ENCODE measurements at regions not wholly inside any gene's neighbourhood (a gene's known extent, or its start where the extent isn't known, plus 50 kb on each side); places are given as distances from the start of the nearest gene placed in this dataset.

DNA sequence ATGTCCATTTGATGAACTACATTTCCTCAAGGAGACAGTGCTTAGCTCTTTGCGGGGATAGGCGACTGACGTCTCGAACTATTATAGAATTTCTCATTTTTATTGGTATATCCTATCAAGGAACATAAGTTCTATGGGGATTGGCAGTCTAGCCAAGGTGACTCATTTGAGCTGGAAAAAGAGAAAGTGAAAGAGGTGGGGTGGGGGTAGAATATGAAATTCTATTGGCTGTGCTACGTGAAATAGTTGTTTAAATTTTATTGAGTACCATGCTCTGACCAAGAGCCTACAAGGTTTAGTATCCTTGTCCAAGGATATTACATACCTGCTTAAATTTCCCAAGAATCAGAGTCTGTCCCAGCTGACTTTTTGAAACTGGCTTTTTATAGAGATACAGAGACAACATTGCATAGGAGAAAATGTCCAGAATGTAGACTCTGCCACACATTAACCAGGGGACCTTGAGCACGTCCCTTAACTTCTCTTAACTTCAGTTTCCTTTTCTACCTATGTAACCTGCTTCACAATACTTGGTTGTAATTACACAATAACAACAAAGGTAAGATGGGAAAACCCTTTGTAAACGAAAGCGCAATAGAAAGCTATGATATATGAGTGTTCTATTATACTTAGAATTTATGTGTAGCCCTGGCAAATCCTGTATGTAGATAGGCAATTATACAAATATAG lies 226.4 kb upstream of the WWC1 start:
- TF ChIP-seq, protein P1, sequence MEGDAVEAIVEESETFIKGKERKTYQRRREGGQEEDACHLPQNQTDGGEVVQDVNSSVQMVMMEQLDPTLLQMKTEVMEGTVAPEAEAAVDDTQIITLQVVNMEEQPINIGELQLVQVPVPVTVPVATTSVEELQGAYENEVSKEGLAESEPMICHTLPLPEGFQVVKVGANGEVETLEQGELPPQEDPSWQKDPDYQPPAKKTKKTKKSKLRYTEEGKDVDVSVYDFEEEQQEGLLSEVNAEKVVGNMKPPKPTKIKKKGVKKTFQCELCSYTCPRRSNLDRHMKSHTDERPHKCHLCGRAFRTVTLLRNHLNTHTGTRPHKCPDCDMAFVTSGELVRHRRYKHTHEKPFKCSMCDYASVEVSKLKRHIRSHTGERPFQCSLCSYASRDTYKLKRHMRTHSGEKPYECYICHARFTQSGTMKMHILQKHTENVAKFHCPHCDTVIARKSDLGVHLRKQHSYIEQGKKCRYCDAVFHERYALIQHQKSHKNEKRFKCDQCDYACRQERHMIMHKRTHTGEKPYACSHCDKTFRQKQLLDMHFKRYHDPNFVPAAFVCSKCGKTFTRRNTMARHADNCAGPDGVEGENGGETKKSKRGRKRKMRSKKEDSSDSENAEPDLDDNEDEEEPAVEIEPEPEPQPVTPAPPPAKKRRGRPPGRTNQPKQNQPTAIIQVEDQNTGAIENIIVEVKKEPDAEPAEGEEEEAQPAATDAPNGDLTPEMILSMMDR (conservative IDR thresholded peaks at IDR 0.05; ENCODE audit: control insufficient read depth, insufficient read depth, low read depth, low read length) = no peak
- no peak for DNase-seq (ENCODE audit: low read depth)
- no peak overlapping the region for H3K4me3 ChIP-seq (ENCODE audit: control insufficient read depth, low read depth, low read length)

DNA sequence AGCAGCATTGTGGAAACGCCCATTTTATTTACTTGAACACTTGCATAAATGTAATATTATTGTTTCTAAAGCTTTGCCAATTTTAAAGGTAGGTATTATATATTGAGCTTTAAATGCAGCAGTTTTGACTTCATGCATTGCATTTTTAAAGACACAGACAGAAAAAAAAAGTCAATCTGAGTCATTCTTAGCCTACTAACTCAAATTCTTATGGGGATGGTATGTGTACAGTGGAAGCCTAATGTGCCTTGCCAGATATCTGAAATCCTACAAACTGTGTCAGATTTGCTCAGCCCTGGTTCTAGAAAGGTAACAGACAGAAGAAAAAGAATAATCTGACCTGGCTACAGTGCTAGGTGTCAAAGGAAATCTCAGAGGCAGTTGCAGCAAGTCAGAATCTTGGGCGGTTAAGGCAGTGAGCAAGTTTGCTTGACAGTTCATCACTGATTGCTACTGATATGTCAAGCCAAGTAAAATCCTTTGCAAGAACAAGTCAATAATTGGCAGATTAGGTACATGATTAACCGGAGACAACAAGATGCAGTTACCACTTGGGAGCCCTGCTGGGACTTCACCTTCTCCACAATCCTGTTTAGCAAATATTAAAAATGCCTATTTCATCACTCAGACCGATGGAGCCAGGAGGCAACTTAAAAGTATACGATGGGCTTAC lies 224.8 kb upstream of the WWC1 start:
- TF ChIP-seq, protein P1 (conservative IDR thresholded peaks at IDR 0.05; ENCODE audit: control insufficient read depth, insufficient read depth, low read depth, low read length) = no peak
- DNase-seq (ENCODE audit: low read depth) = no peak
- H3K4me3 ChIP-seq (ENCODE audit: control insufficient read depth, low read depth, low read length) = no peak overlapping the region

DNA sequence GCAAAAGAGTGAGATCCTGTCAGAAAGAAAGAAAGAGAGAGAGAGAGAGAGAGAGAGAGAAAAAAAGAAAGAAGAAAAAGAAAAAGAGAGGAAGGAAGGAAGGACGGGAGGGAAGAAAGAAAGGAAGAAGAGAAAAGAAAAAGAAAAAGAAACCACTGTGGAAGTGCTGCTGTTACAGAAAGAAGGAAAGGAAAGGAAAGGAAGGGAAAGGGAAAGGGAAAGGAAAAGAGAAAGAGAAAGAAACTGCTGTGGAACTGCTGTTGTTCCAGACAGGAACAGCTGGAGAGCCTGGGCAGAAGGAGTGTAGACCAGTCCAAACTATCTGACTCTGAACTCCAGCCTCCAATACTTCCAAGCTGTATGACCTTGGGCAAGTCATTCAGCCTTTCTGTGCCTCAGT lies 220.7 kb upstream of the WWC1 start:
- DNase-seq (ENCODE audit: low read depth) = no peak
- TF ChIP-seq, protein P1 (conservative IDR thresholded peaks at IDR 0.05; ENCODE audit: control insufficient read depth, insufficient read depth, low read depth, low read length) = no peak
- H3K4me3 ChIP-seq (ENCODE audit: control insufficient read depth, low read depth, low read length) = no peak overlapping the region

DNA sequence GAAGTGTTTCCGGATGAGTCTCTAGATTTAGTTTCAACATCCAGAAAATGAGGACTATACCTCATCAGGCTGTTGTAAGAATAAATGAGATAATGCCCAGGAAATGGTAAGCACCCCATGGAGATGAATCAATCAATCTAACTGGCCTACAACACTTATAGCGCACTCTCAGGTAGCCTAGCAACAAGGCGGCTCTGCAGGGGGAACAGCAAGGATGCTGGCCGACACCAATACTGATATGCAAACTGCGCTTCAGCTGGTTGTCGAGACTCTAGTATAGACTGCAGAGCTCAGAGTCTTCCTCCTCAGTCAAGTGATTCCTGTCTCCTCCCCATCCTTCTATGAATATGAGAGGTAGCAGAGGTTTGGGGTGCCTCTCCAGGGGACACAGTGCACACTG lies 218.8 kb upstream of the WWC1 start:
- no peak for DNase-seq (ENCODE audit: low read depth)
- no peak overlapping the region for H3K4me3 ChIP-seq (ENCODE audit: control insufficient read depth, low read depth, low read length)
- TF ChIP-seq, protein P1 (conservative IDR thresholded peaks at IDR 0.05; ENCODE audit: control insufficient read depth, insufficient read depth, low read depth, low read length) = no peak

DNA sequence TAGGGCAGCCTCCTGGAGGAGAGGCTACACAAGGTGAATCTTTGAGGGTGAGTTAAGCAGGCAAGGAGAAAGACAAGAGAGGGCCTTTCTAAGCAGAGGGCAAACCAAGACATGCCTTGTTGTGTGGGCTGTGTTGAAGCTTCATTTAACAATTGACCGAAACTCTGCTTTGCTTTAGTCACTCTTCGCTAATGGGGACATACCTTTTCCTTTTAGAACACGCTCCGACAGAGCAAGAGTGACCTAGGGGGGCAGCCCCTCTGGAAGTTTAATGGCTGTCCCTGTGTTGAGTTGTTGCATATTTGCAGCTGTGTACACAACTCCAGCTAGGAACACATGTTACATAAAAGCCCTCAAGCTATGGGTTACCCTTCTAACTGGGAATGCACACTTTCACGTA lies 218.1 kb upstream of the WWC1 start:
- DNase-seq (ENCODE audit: low read depth) = no peak
- H3K4me3 ChIP-seq (ENCODE audit: control insufficient read depth, low read depth, low read length) = no peak overlapping the region
- TF ChIP-seq, protein P1 (conservative IDR thresholded peaks at IDR 0.05; ENCODE audit: control insufficient read depth, insufficient read depth, low read depth, low read length) = no peak

DNA sequence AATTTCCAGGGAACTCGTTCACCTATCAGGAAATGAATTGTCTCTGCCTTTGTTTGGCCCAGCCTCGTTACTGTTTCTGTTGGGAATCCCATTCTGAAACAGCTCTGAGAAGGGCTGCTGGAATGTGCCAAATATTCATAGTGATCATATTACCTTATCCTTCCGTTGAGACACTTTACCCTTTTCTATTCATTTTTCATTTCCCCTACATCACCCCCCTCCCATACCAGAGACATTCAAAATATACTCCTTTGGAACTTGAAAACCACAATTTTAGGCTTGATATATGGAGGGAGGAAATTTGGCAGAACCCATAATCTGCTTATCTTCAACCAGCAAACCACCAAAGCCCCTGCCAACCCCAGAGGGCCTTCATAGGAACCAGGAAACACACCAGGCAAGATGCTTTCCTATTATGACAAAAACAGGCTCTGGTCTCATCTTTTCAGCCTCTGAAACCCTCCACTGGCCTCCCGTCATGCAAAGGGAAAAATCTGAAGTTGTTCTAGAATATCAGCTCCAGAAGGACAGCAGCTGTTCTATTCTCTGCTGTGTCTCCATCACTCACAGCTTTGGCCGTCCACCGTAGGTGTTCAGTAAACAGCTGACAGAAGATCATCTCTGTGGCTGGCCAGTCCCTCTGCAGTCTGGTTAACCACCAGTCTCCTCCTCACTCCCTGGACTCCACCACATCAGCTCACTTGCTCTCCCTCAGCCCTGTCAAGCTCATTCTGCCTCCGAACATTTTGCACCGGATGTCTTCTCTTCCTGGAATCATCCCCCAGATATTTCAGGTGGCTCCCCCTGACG lies 217.2 kb upstream of the WWC1 start:
- TF ChIP-seq, protein P1 (conservative IDR thresholded peaks at IDR 0.05; ENCODE audit: control insufficient read depth, insufficient read depth, low read depth, low read length) = no peak
- no peak for DNase-seq (ENCODE audit: low read depth)
- no peak overlapping the region for H3K4me3 ChIP-seq (ENCODE audit: control insufficient read depth, low read depth, low read length)
